ENCODE measurements at regions not wholly inside any gene's neighbourhood (a gene's known extent, or its start where the extent isn't known, plus 50 kb on each side); places are given as distances from the start of the nearest gene placed in this dataset.

GRCh38 chr5:100644776-100645175, 109.6 kb downstream of the FAM174A start:
- TF ChIP-seq POLR2AphosphoS5 (IDR thresholded peaks at IDR 0.05; ENCODE audit: low read depth, low read length), result no peak
- no peak for TF ChIP-seq CTCF (IDR thresholded peaks at IDR 0.05)
- TF ChIP-seq REST (IDR thresholded peaks at IDR 0.05; ENCODE audit: insufficient read depth in 1 of 2, low read depth in 2 of 2, low read length in 1 of 2), result no peak
- TF ChIP-seq TCF7L2 (IDR thresholded peaks at IDR 0.05; ENCODE audit: low read depth, low read length), result no peak
